ENCODE measurements at regions not wholly inside any gene's neighbourhood (a gene's known extent, or its start where the extent isn't known, plus 50 kb on each side); places are given as distances from the start of the nearest gene placed in this dataset.
A peak's percentile ranks its signal among the peaks of the same experiment; 100 is the strongest.

GRCh38 chr2:144310889-144311608 lies 208.9 kb downstream of the ZEB2 start:
- no peaks in the 10 kb centered on the region for H3K36me3 ChIP-seq (replicated peaks)
- no peak for DNase-seq (ENCODE audit: low spot score in 2 of 2)
- 0 out of 2 replicates have a peak, but pooled peaks cover 3% of the 10 kb centered on the region for H3K9me3 ChIP-seq
- in situ Hi-C loops (cut with MboI; ENCODE audit: low sequenced_read_pairs) = no loop called here
- peaks cover 4% of the 10 kb centered on the region; the same call in 1 of the 2 replicates for H3K4me1 ChIP-seq
- no peak overlapping the region for H3K4me3 ChIP-seq
- H3K27me3 ChIP-seq (ENCODE audit: low read depth) = no peaks in the 10 kb centered on the region

- no peak overlapping the region for H3K4me3 ChIP-seq
- H3K36me3 ChIP-seq (replicated peaks) = no peaks in the 10 kb centered on the region
- in situ Hi-C loops (cut with MboI; ENCODE audit: low sequenced_read_pairs) = no loop called here
- no peaks in the 10 kb centered on the region for H3K27me3 ChIP-seq (ENCODE audit: low read depth)
- no peak for DNase-seq (ENCODE audit: low spot score in 2 of 2)
- H3K4me1 ChIP-seq = peaks cover 4% of the 10 kb centered on the region; the same call in 1 of the 2 replicates
- 0 out of 2 replicates have a peak, but pooled peaks cover 3% of the 10 kb centered on the region for H3K9me3 ChIP-seq
Observed at GRCh38 chr2:144310484-144310883, 209.4 kb downstream of the ZEB2 start.

DNA sequence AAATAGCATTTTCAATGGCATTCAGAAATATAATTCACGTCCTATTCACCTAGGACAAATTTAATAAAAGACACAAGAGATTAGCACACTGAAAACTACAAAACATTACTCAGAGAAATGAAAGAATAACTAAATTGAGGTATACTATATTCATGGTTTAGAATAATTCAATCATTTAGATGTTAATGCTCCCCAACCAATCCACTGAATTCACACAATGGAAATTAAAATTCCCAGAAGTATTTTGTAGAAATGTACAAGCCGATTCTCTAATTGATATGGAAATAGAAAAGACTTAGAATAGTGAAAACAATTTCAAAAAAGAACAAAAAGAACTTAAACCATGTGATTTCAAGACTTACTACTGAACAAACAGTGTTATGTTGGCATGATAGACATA lies 212.2 kb downstream of the ZEB2 start:
- peak in 1 of 2 experiments; percentile 91 for DNase-seq (ENCODE audit: low spot score in 2 of 2)
- H3K27me3 ChIP-seq (ENCODE audit: low read depth) = no peaks in the 10 kb centered on the region
- H3K9me3 ChIP-seq = 0 out of 2 replicates have a peak, but pooled peaks cover 3% of the 10 kb centered on the region
- peaks cover 4% of the 10 kb centered on the region; the same call in 1 of the 2 replicates for H3K4me1 ChIP-seq
- no peak overlapping the region for H3K4me3 ChIP-seq
- in situ Hi-C loops (cut with MboI; ENCODE audit: low sequenced_read_pairs) = no loop called here
- no peaks in the 10 kb centered on the region for H3K36me3 ChIP-seq (replicated peaks)

GRCh38 chr2:144304202-144304601 lies 215.7 kb downstream of the ZEB2 start:
- 0 out of 2 replicates have a peak, but pooled peaks cover 3% of the 10 kb centered on the region for H3K9me3 ChIP-seq
- H3K4me1 ChIP-seq = peaks cover 4% of the 10 kb centered on the region; the same call in 1 of the 2 replicates
- H3K4me3 ChIP-seq = no peak overlapping the region
- no peaks in the 10 kb centered on the region for H3K36me3 ChIP-seq (replicated peaks)
- in situ Hi-C loops (cut with MboI; ENCODE audit: low sequenced_read_pairs) = no loop called here
- DNase-seq (ENCODE audit: low spot score in 2 of 2) = no peak
- H3K27me3 ChIP-seq (ENCODE audit: low read depth) = no peaks in the 10 kb centered on the region

DNA sequence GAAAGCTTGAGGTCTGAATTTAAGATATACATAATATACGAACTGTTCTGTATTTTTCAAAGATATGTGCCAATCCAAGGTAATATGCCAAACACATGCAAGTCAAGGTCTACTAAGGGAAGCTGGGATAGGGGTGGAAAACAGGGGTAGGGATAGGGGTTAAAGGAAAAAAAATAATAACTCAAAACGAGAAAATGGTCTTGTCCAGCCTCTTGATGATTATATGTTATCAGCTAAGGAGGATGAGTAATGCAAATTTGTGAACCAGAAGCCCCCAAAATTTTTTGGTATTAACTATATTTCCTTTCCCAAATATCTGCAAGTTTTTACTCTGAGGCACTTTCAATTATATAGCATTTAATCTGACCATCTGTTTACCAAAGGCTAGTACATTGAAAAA lies 219.3 kb downstream of the ZEB2 start:
- Histone ChIP-seq H3K27me3 (ENCODE audit: low read depth) (no peaks in the 10 kb centered on the region), H3K4me1 (no peaks in the 10 kb centered on the region), H3K4me3 (no peak overlapping the region), H3K36me3 (replicated peaks) (no peaks in the 10 kb centered on the region), H3K9me3 (no peaks in the 10 kb centered on the region)
- in situ Hi-C loops (cut with MboI; ENCODE audit: low sequenced_read_pairs) = no loop called here
- no peak for DNase-seq (ENCODE audit: low spot score in 2 of 2)

DNA sequence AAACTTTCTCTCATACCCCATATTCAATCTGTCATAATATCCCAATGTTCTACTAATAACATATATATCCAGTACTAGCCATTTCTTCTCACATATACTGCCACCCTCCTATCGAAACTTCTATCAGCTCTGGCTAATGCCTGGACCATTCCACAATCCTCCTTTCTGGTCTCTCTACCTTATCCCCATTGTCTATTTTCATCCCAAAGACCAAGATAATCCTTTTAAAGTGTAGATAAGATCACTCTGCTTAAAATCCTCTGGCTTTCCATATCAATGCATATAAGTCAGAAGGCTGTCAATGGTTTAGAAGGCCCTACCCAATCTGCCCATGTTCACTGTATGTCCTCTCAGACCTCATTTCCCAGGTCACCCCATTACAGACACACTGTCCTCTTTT lies 229.6 kb downstream of the ZEB2 start:
- Histone ChIP-seq H3K4me1 (peaks cover 23% of the 10 kb centered on the region), H3K27me3 (ENCODE audit: low read depth) (no peaks in the 10 kb centered on the region), H3K36me3 (replicated peaks) (no peaks in the 10 kb centered on the region), H3K9me3 (peaks cover 3% of the 10 kb centered on the region), H3K4me3 (no peak overlapping the region)
- in situ Hi-C loops (cut with MboI; ENCODE audit: low sequenced_read_pairs) = no loop called here
- DNase-seq (ENCODE audit: low spot score in 2 of 2) = peak in 1 of 2 experiments; percentile 74

GRCh38 chr2:144288438-144288837 lies 231.5 kb downstream of the ZEB2 start:
- H3K27me3 ChIP-seq (ENCODE audit: low read depth) = no peaks in the 10 kb centered on the region
- in situ Hi-C loops (cut with MboI; ENCODE audit: low sequenced_read_pairs) = no loop called here
- DNase-seq (ENCODE audit: low spot score in 2 of 2) = peak in 1 of 2 experiments; percentile 80
- peaks cover 23% of the 10 kb centered on the region for H3K4me1 ChIP-seq
- H3K36me3 ChIP-seq (replicated peaks) = no peaks in the 10 kb centered on the region
- H3K4me3 ChIP-seq = no peak overlapping the region
- H3K9me3 ChIP-seq = peaks cover 3% of the 10 kb centered on the region

DNA sequence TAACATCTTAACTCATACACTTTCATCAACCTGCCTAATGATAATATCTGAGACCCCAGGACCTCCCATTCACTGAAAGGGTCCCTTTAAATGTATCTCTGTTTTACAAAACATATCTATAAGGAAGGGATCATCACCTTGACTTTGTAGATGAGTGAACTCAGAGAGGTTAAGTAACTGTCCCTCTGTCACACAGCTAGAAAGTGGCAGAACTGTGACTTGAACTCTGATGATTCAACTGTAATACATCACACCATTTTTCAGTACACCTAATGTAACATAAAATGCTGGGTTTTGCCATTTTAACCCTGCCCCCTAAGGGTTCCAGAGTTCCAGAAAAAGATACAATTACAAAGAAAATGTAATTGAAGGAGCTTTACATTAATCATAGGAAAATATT lies 234.6 kb downstream of the ZEB2 start:
- in situ Hi-C loops (cut with MboI; ENCODE audit: low sequenced_read_pairs) = no loop called here
- Histone ChIP-seq H3K4me3 (no peak overlapping the region), H3K9me3 (no peaks in the 10 kb centered on the region), H3K4me1 (peaks cover 19% of the 10 kb centered on the region), H3K27me3 (ENCODE audit: low read depth) (no peaks in the 10 kb centered on the region), H3K36me3 (replicated peaks) (no peaks in the 10 kb centered on the region)
- no peak for DNase-seq (ENCODE audit: low spot score in 2 of 2)

DNA sequence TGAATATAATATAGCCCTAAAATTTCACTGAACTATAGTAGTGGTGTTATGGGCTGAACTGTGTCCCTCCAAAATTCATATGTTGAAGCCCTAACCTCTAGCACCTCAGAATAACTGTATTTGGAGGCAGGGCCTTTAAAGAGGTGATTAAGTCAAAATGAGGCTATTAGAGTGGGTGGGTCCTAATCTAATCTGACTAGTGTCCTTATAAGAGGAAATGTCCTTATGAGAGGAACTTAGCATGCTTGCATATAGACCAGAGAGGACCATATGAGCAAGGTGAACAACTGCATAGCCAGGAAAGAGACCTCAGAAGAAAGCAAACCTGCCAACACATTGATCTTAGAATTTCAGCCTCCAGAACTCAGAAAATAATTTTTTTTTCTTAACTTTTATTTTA lies 238.4 kb downstream of the ZEB2 start:
- in situ Hi-C loops (cut with MboI; ENCODE audit: low sequenced_read_pairs) = no loop called here
- Histone ChIP-seq H3K4me1 (peaks cover 5% of the 10 kb centered on the region; the same call in 1 of the 2 replicates), H3K27me3 (ENCODE audit: low read depth) (no peaks in the 10 kb centered on the region), H3K9me3 (no peaks in the 10 kb centered on the region), H3K36me3 (replicated peaks) (no peaks in the 10 kb centered on the region), H3K4me3 (no peak overlapping the region)
- DNase-seq (ENCODE audit: low spot score in 2 of 2) = no peak

DNA sequence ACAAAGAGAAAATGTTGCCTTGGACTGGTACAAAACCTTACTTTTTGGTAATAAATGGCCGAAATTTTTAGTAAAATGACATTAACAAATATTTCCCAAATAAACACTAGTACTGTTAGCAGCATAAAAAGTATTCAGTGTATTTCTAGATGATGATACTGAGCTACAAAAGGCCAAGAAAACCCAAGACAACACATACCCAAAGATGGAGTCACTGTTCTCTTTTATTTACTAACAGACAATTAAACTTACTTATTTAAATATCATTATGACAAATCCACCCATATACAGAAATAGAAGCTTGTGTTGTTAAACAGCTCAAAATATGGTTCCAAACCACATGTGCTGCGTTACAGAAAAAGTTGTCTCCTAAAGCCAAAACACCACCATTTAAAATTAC lies 239.9 kb downstream of the ZEB2 start:
- H3K27me3 ChIP-seq (ENCODE audit: low read depth) = no peaks in the 10 kb centered on the region
- no peak for DNase-seq (ENCODE audit: low spot score in 2 of 2)
- H3K4me1 ChIP-seq = peaks cover 5% of the 10 kb centered on the region; the same call in 1 of the 2 replicates
- in situ Hi-C loops (cut with MboI; ENCODE audit: low sequenced_read_pairs) = no loop called here
- H3K9me3 ChIP-seq = no peaks in the 10 kb centered on the region
- H3K4me3 ChIP-seq = no peak overlapping the region
- no peaks in the 10 kb centered on the region for H3K36me3 ChIP-seq (replicated peaks)

DNA sequence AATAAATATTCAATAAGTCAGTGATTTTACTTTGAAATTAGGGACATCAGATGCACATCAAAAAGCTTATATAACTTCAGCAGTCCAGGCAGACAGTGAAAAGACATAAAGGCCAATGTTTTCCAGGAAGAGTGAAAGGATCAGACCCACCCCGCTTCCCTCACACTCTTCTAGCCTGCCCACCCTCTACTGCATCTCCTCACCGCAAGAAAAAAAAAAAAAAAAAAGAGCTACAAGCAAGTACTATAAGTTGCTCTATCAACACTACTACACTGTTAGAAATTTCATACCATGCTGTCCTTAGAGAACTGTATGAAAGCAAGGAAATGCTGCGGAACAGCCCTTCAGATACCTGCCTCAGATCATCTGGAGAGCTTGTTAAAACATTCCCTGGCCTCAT lies 240.8 kb downstream of the ZEB2 start:
- in situ Hi-C loops (cut with MboI; ENCODE audit: low sequenced_read_pairs) = no loop called here
- Histone ChIP-seq H3K4me3 (no peak overlapping the region), H3K36me3 (replicated peaks) (no peaks in the 10 kb centered on the region), H3K9me3 (no peaks in the 10 kb centered on the region), H3K27me3 (ENCODE audit: low read depth) (no peaks in the 10 kb centered on the region), H3K4me1 (peaks cover 5% of the 10 kb centered on the region; the same call in 1 of the 2 replicates)
- no peak for DNase-seq (ENCODE audit: low spot score in 2 of 2)

- Histone ChIP-seq H3K27me3 (ENCODE audit: low read depth) (no peaks in the 10 kb centered on the region), H3K4me3 (no peak overlapping the region), H3K9me3 (no peaks in the 10 kb centered on the region), H3K36me3 (replicated peaks) (no peaks in the 10 kb centered on the region), H3K4me1 (peaks cover 5% of the 10 kb centered on the region; the same call in 1 of the 2 replicates)
- no peak for DNase-seq (ENCODE audit: low spot score in 2 of 2)
- in situ Hi-C loops (cut with MboI; ENCODE audit: low sequenced_read_pairs) = no loop called here
Observed at GRCh38 chr2:144277622-144278354, 242.1 kb downstream of the ZEB2 start.

DNA sequence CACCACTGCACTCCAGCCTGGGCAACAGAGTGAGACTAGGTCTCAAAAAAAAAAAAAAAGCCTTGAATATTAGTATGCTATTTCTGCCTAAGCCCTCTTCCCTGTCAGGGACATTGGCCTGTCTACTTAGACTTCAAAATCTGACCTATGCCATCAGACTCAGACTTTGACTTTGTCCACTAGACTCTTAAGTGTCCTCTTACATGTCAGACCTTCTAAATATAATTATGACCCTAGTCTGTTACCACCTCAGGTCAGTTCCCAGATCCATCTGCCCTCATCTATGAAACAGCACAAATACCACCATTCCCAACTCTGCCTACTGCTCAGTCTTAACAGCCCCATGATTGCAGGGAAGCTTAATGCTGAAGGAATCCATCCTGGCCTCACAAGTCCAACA lies 244.6 kb downstream of the ZEB2 start:
- H3K9me3 ChIP-seq = no peaks in the 10 kb centered on the region
- no peaks in the 10 kb centered on the region for H3K36me3 ChIP-seq (replicated peaks)
- no peak for DNase-seq (ENCODE audit: low spot score in 2 of 2)
- H3K4me3 ChIP-seq = no peak overlapping the region
- H3K27me3 ChIP-seq (ENCODE audit: low read depth) = no peaks in the 10 kb centered on the region
- in situ Hi-C loops (cut with MboI; ENCODE audit: low sequenced_read_pairs) = no loop called here
- H3K4me1 ChIP-seq = peaks cover 5% of the 10 kb centered on the region; the same call in 1 of the 2 replicates

DNA sequence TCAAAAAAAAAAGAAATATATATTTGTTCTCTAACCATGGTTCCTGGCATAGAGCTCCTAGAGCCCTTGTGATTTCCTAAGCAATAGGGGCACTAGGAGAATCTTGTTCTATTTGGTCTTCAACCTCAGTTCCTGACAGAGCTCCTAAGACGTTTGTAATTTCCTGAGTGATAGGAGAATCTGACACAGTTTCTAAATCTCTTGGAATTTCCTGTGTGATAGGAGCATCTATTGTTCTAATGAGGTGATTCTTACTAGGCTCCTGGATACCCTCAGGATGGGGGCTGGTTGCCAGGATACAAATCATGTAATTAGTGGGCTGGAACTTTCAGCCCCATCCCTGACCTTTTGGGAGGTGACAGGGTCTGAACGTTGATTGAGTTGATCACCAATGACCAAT lies 245.8 kb downstream of the ZEB2 start:
- Histone ChIP-seq H3K27me3 (ENCODE audit: low read depth) (no peaks in the 10 kb centered on the region), H3K4me3 (no peak overlapping the region), H3K36me3 (replicated peaks) (no peaks in the 10 kb centered on the region), H3K4me1 (peaks cover 5% of the 10 kb centered on the region; the same call in 1 of the 2 replicates), H3K9me3 (no peaks in the 10 kb centered on the region)
- in situ Hi-C loops (cut with MboI; ENCODE audit: low sequenced_read_pairs) = no loop called here
- no peak for DNase-seq (ENCODE audit: low spot score in 2 of 2)

All from HAP-1 (cell line).